Stomach (tissue), 4 donors: ENCODE measurements at regions not wholly inside any gene's neighbourhood (a gene's known extent, or its start where the extent isn't known, plus 50 kb on each side); places are given as distances from the start of the nearest gene placed in this dataset.

ENCODE experiments used
- EP300 ChIP-seq: sonication (generic); formaldehyde crosslinking; IDR thresholded peaks from one replicate; pipeline ENCODE4 v1.6.1; 2017; ENCODE audit warnings: antibody characterized with exemption
- POLR2A ChIP-seq, 4 donors: fragments of 450-650 bp; IDR thresholded peaks; one replicate each; pipeline ENCODE4 v1.6.1; 2016; ENCODE audit warnings: antibody characterized with exemption in 4 of 4, control low read depth in 2 of 4, mild to moderate bottlenecking in 1 of 4, moderate library complexity in 1 of 4
- POLR2AphosphoS5 ChIP-seq, 3 donors: sonication (generic); formaldehyde crosslinking; IDR thresholded peaks; one replicate each; pipeline ENCODE4 v1.6.1; 2016; ENCODE audit warnings: antibody characterized with exemption in 3 of 3
- TF ChIP-seq, protein P1 (sequence below), 7 experiments: fragments of 450-650 bp in 4 of 7; fragments of 200-600 bp in 3 of 7; sonication (generic) in 3 of 7; IDR thresholded peaks; one replicate each; pipeline ENCODE4 v1.5.1; 2016 to 2019; ENCODE audit warnings: antibody characterized with exemption in 7 of 7, control low read depth in 2 of 7, mild to moderate bottlenecking in 1 of 7

- TF ChIP-seq, protein P1, sequence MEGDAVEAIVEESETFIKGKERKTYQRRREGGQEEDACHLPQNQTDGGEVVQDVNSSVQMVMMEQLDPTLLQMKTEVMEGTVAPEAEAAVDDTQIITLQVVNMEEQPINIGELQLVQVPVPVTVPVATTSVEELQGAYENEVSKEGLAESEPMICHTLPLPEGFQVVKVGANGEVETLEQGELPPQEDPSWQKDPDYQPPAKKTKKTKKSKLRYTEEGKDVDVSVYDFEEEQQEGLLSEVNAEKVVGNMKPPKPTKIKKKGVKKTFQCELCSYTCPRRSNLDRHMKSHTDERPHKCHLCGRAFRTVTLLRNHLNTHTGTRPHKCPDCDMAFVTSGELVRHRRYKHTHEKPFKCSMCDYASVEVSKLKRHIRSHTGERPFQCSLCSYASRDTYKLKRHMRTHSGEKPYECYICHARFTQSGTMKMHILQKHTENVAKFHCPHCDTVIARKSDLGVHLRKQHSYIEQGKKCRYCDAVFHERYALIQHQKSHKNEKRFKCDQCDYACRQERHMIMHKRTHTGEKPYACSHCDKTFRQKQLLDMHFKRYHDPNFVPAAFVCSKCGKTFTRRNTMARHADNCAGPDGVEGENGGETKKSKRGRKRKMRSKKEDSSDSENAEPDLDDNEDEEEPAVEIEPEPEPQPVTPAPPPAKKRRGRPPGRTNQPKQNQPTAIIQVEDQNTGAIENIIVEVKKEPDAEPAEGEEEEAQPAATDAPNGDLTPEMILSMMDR (IDR thresholded peaks at IDR 0.05): no peak
- TF ChIP-seq EP300 (no peak), POLR2A (IDR thresholded peaks at IDR 0.05) (no peak), POLR2AphosphoS5 (IDR thresholded peaks at IDR 0.05) (no peak)
Measured at GRCh38 chr4:11489453-11490083, 60.9 kb upstream of the HS3ST1 start.
